ENCODE measurements at regions not wholly inside any gene's neighbourhood (a gene's known extent, or its start where the extent isn't known, plus 50 kb on each side); places are given as distances from the start of the nearest gene placed in this dataset.

DNA sequence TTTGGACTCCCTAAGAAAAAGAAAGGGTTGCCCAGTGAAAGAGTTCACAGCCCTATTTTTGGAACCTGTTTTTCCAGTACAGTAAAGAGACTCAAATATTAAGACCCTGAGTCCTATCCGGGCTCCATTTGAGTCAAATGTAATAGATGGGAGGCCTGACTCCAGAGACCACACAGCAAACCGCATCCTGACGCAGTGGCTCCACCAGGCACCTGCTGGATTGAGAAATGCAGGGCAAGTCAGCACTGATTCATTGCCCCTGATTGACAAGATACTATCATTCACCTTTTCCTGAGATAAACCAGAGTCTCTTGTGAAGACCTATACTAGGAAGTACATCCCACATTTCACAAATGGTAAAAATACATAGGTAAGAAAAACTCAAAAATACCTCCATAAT is 715.7 kb upstream of the SOX9 start:
- TF ChIP-seq, protein P1, sequence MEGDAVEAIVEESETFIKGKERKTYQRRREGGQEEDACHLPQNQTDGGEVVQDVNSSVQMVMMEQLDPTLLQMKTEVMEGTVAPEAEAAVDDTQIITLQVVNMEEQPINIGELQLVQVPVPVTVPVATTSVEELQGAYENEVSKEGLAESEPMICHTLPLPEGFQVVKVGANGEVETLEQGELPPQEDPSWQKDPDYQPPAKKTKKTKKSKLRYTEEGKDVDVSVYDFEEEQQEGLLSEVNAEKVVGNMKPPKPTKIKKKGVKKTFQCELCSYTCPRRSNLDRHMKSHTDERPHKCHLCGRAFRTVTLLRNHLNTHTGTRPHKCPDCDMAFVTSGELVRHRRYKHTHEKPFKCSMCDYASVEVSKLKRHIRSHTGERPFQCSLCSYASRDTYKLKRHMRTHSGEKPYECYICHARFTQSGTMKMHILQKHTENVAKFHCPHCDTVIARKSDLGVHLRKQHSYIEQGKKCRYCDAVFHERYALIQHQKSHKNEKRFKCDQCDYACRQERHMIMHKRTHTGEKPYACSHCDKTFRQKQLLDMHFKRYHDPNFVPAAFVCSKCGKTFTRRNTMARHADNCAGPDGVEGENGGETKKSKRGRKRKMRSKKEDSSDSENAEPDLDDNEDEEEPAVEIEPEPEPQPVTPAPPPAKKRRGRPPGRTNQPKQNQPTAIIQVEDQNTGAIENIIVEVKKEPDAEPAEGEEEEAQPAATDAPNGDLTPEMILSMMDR (IDR thresholded peaks at IDR 0.05; ENCODE audit: insufficient read depth, low read length), result no peak
- TF ChIP-seq, protein P2, sequence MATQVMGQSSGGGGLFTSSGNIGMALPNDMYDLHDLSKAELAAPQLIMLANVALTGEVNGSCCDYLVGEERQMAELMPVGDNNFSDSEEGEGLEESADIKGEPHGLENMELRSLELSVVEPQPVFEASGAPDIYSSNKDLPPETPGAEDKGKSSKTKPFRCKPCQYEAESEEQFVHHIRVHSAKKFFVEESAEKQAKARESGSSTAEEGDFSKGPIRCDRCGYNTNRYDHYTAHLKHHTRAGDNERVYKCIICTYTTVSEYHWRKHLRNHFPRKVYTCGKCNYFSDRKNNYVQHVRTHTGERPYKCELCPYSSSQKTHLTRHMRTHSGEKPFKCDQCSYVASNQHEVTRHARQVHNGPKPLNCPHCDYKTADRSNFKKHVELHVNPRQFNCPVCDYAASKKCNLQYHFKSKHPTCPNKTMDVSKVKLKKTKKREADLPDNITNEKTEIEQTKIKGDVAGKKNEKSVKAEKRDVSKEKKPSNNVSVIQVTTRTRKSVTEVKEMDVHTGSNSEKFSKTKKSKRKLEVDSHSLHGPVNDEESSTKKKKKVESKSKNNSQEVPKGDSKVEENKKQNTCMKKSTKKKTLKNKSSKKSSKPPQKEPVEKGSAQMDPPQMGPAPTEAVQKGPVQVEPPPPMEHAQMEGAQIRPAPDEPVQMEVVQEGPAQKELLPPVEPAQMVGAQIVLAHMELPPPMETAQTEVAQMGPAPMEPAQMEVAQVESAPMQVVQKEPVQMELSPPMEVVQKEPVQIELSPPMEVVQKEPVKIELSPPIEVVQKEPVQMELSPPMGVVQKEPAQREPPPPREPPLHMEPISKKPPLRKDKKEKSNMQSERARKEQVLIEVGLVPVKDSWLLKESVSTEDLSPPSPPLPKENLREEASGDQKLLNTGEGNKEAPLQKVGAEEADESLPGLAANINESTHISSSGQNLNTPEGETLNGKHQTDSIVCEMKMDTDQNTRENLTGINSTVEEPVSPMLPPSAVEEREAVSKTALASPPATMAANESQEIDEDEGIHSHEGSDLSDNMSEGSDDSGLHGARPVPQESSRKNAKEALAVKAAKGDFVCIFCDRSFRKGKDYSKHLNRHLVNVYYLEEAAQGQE (IDR thresholded peaks at IDR 0.05; ENCODE audit: insufficient replicate concordance, low read depth), result no peak
- TF ChIP-seq POLR2AphosphoS5 (IDR thresholded peaks at IDR 0.05; ENCODE audit: low read depth) (no peak), SPI1 (IDR thresholded peaks at IDR 0.05; ENCODE audit: borderline replicate concordance, low read depth) (no peak), GABPA (IDR thresholded peaks at IDR 0.05; ENCODE audit: low read depth) (no peak)

Data from HL-60 (cell line).